K562 (cell line): ENCODE measurements at regions not wholly inside any gene's neighbourhood (a gene's known extent, or its start where the extent isn't known, plus 50 kb on each side); places are given as distances from the start of the nearest gene placed in this dataset.
A peak's percentile ranks its signal among the peaks of the same experiment; 100 is the strongest.

ENCODE experiments used
- AFF4 ChIP-seq: sonication (generic); formaldehyde crosslinking; IDR thresholded peaks from 2 replicates; pipeline ENCODE4 v1.8.0; 2023; ENCODE audit warnings: mild to moderate bottlenecking, missing genetic modification reagents
- ARID2 ChIP-seq: fragments of 450-650 bp; IDR thresholded peaks from 2 replicates; pipeline ENCODE4 v1.6.1; 2017; ENCODE audit warnings: antibody characterized with exemption, mild to moderate bottlenecking
- CHD7 ChIP-seq: fragments of 200-600 bp; sonication (generic); IDR thresholded peaks from one replicate; pipeline ENCODE4 v1.6.1; 2012; ENCODE audit warnings: mild to moderate bottlenecking, low read depth, low read length, inconsistent platforms
- HMGN3 ChIP-seq: IDR thresholded peaks from 2 replicates; pipeline ENCODE4 v1.6.1; 2011; ENCODE audit warnings: borderline replicate concordance, low read depth, mild to moderate bottlenecking, mixed read lengths, low read length; ENCODE audit not compliant: insufficient read length; ENCODE audit errors: extremely low read depth
- KAT7 ChIP-seq: sonication (generic); formaldehyde crosslinking; IDR thresholded peaks from 2 replicates; pipeline ENCODE4 v1.8.0; 2022; ENCODE audit warnings: missing genetic modification reagents, mild to moderate bottlenecking, borderline replicate concordance
- NONO ChIP-seq, 2 experiments: fragments of 200-400 bp in 1 of 2; fragments of 450-650 bp in 1 of 2; formaldehyde crosslinking in 1 of 2; IDR thresholded peaks; 2 replicates each; pipeline ENCODE4 v1.6.1; 2017; ENCODE audit warnings: low read depth in 2 of 2, mild to moderate bottlenecking in 2 of 2, moderate library complexity in 2 of 2, low read length in 1 of 2
- PCBP2 ChIP-seq: fragments of 200-400 bp; formaldehyde crosslinking; IDR thresholded peaks from 2 replicates; pipeline ENCODE4 v1.6.1; 2018; ENCODE audit warnings: low read length, low read depth, mild to moderate bottlenecking, moderate library complexity; ENCODE audit not compliant: poor library complexity, severe bottlenecking
- POLR2AphosphoS5 ChIP-seq: IDR thresholded peaks from 2 replicates; pipeline ENCODE4 v1.6.1; 2011; ENCODE audit warnings: mild to moderate bottlenecking, low read depth, low read length, moderate library complexity; ENCODE audit not compliant: control insufficient read depth, insufficient read depth
- RAD51 ChIP-seq: fragments of 450-650 bp; IDR thresholded peaks from 2 replicates; pipeline ENCODE4 v1.7.1; 2016; ENCODE audit warnings: low read depth, mild to moderate bottlenecking, borderline replicate concordance
- ZEB2 ChIP-seq: fragments of 450-650 bp; IDR thresholded peaks from 2 replicates; pipeline ENCODE4 v1.6.1; 2016
- ZNF311 ChIP-seq: fragments of 250-450 bp; sonication (Bioruptor Pico); IDR thresholded peaks from 2 replicates; pipeline ENCODE4 v1.4.0; 2020; ENCODE audit warnings: mild to moderate bottlenecking, moderate library complexity
- ZNF324 ChIP-seq: fragments of 250-450 bp; sonication (Bioruptor Pico); IDR thresholded peaks from 2 replicates; pipeline ENCODE4 v1.4.0; 2020; ENCODE audit warnings: mild to moderate bottlenecking
- ZNF696 ChIP-seq: fragments of 250-450 bp; sonication (Bioruptor Pico); conservative IDR thresholded peaks from 2 replicates; pipeline ENCODE4 v1.4.0; 2020; ENCODE audit warnings: mild to moderate bottlenecking, moderate library complexity
- ZNF76 ChIP-seq: fragments of 250-450 bp; sonication (Bioruptor Pico); IDR thresholded peaks from 2 replicates; pipeline ENCODE4 v1.4.0; 2020; ENCODE audit warnings: mild to moderate bottlenecking, moderate library complexity, borderline replicate concordance
- ZNF77 ChIP-seq: fragments of 250-450 bp; sonication (Bioruptor Pico); IDR thresholded peaks from 2 replicates; pipeline ENCODE4 v1.5.0; 2020

- TF ChIP-seq CHD7 (no peak), ZNF76 (CRISPR knock-in tag) (no peak), ZEB2 (no peak), ZNF77 (CRISPR knock-in tag) (no peak), PCBP2 (no peak), ZNF696 (CRISPR knock-in tag) (no peak), NONO (IDR thresholded peaks at IDR 0.05; ENCODE audit: low read depth in 2 of 2, low read length in 1 of 2) (no peak; a peak in 1 of 4 replicates), ARID2 (no peak), POLR2AphosphoS5 (peak; percentile 42; the same call in 1 of the 2 replicates), HMGN3 (no peak), RAD51 (no peak), AFF4 (CRISPR knock-in tag) (no peak), ZNF324 (CRISPR knock-in tag) (no peak), ZNF311 (CRISPR knock-in tag) (no peak), KAT7 (CRISPR knock-in tag) (no peak)
Observed at GRCh38 chr16:79845734-79846135, 245.2 kb upstream of the MAF start (continued).
